Endothelial cell of umbilical vein (primary cell): ENCODE measurements at regions not wholly inside any gene's neighbourhood (a gene's known extent, or its start where the extent isn't known, plus 50 kb on each side); places are given as distances from the start of the nearest gene placed in this dataset.

Source experiments
- BruUV-seq: library from RNA; stranded (reverse); fragments of 400-500 nt; replicated peaks from 2 replicates; lab custom pipeline; 2021; lab: Mats Ljungman, UMichigan
- CTCF ChIA-PET: fragments of 300-600, 350-600 bp; sonication (Branson Sonifier 250); formaldehyde crosslinking; loops from one replicate; lab custom pipeline; 2021; ENCODE audit warnings: antibody characterized with exemption, inconsistent platforms; lab: Charles Lee
- POLR2A ChIA-PET: fragments of 300-600, 350-600 bp; sonication (Branson Sonifier 250); formaldehyde crosslinking; loops from one replicate; lab custom pipeline; 2021; ENCODE audit warnings: antibody characterized with exemption, inconsistent platforms; lab: Charles Lee
- DNase-seq: peaks from one replicate; pipeline ENCODE4 v3.0.0-alpha.2; 2011; ENCODE audit warnings: low read depth, low spot score
- FAIRE-seq: peaks from 2 replicates; lab custom pipeline; 2011; peaks lifted over from hg19 to GRCh38; lab: Jason Lieb, UNC
- H2AFZ ChIP-seq: 2 replicates; pipeline ENCODE4 v1.6.0; 2012; ENCODE audit warnings: low read depth, low read length, control low read depth, inconsistent platforms
- H3K27ac ChIP-seq: 2 replicates; pipeline ENCODE4 v1.5.1; 2011; ENCODE audit warnings: low read depth, mild to moderate bottlenecking, control low read depth, low read length, moderate library complexity; ENCODE audit not compliant: insufficient read depth
- H3K27me3 ChIP-seq, 2 experiments: 2 replicates each; pipeline versions ENCODE4 v1.6.0 to v1.6.1; 2011; ENCODE audit warnings: low read length in 2 of 2, mixed read lengths in 1 of 2; ENCODE audit not compliant: control insufficient read depth in 2 of 2, insufficient read depth in 2 of 2
- H3K36me3 ChIP-seq, 2 experiments: 2 replicates in 1 of 2; 3 replicates in 1 of 2; pipeline ENCODE4 v1.5.1; 2011; ENCODE audit warnings: low read length in 2 of 2, mild to moderate bottlenecking in 1 of 2, moderate library complexity in 1 of 2; ENCODE audit not compliant: control insufficient read depth in 2 of 2, insufficient read depth in 2 of 2; ENCODE audit errors: extremely low read depth in 1 of 2
- H3K4me1 ChIP-seq: 3 replicates; pipeline ENCODE4 v1.5.1; 2011; ENCODE audit warnings: mild to moderate bottlenecking, low read length; ENCODE audit not compliant: control insufficient read depth, insufficient read depth; ENCODE audit errors: extremely low read depth
- H3K4me2 ChIP-seq: 2 replicates; pipeline ENCODE4 v1.6.1; 2011; ENCODE audit warnings: low read length, control low read depth, mixed read lengths; ENCODE audit not compliant: insufficient read depth
- H3K4me3 ChIP-seq, 3 experiments: fragments of 200-600 bp in 1 of 3; sonication (generic), shearing (Covaris generic) in 1 of 3; replicated peaks in 1 of 3; 2 replicates each; pipeline ENCODE4 v1.5.1; 2011 to 2016; ENCODE audit warnings: control low read depth in 3 of 3, low read length in 3 of 3, mild to moderate bottlenecking in 2 of 3, inconsistent platforms in 1 of 3, low read depth in 1 of 3, moderate library complexity in 1 of 3; ENCODE audit not compliant: insufficient read depth in 1 of 3
- H3K79me2 ChIP-seq: 2 replicates; pipeline ENCODE4 v1.6.0; 2012; ENCODE audit warnings: low read length, inconsistent platforms; ENCODE audit not compliant: control insufficient read depth, insufficient read depth
- H3K9ac ChIP-seq: replicated peaks from 2 replicates; pipeline ENCODE3; 2011; ENCODE audit warnings: low read length, control low read depth; ENCODE audit not compliant: insufficient read depth; ENCODE audit errors: extremely low read depth
- H3K9me1 ChIP-seq: replicated peaks from 3 replicates; pipeline ENCODE4 v1.6.0; 2011; ENCODE audit warnings: mild to moderate bottlenecking, low read length; ENCODE audit not compliant: control insufficient read depth, insufficient read depth; ENCODE audit errors: extremely low read depth
- H3K9me3 ChIP-seq: replicated peaks from 2 replicates; pipeline ENCODE4 v1.5.1; 2012; ENCODE audit warnings: low read length, inconsistent platforms; ENCODE audit not compliant: control insufficient read depth, insufficient read depth
- H4K20me1 ChIP-seq: replicated peaks from 2 replicates; pipeline ENCODE3; 2011; ENCODE audit warnings: mild to moderate bottlenecking, low read length; ENCODE audit not compliant: control insufficient read depth, insufficient read depth; ENCODE audit errors: extremely low read depth
- EZH2 ChIP-seq: IDR thresholded peaks from 2 replicates; pipeline ENCODE4 v1.6.1; 2012; ENCODE audit warnings: borderline replicate concordance, low read depth, mild to moderate bottlenecking, moderate library complexity, low read length, inconsistent platforms; ENCODE audit not compliant: severe bottlenecking
- FOS ChIP-seq: IDR thresholded peaks from 2 replicates; pipeline ENCODE4 v1.6.1; 2011; ENCODE audit warnings: mild to moderate bottlenecking, low read length, moderate library complexity, borderline replicate concordance; ENCODE audit not compliant: insufficient read depth
- GATA2 ChIP-seq: IDR thresholded peaks from 2 replicates; pipeline ENCODE4 v1.7.0; 2011; ENCODE audit warnings: low read depth, mild to moderate bottlenecking, moderate library complexity, mixed read lengths, low read length; ENCODE audit not compliant: insufficient read length, insufficient read depth
- JUN ChIP-seq: IDR thresholded peaks from 2 replicates; pipeline ENCODE4 v1.6.1; 2011; ENCODE audit warnings: borderline replicate concordance, low read depth; ENCODE audit not compliant: insufficient read length, insufficient read depth
- MYC ChIP-seq: IDR thresholded peaks from one replicate; pipeline ENCODE4 v1.6.1; 2011; ENCODE audit warnings: mild to moderate bottlenecking, low read depth, low read length
- POLR2A ChIP-seq: IDR thresholded peaks from 2 replicates; pipeline ENCODE4 v1.6.1; 2012; ENCODE audit warnings: low read depth, mild to moderate bottlenecking, control low read depth, low read length
- POLR2AphosphoS5 ChIP-seq: IDR thresholded peaks from 2 replicates; pipeline ENCODE4 v1.6.1; 2012; ENCODE audit warnings: low read depth, mild to moderate bottlenecking, control low read depth, low read length, moderate library complexity; ENCODE audit not compliant: insufficient read depth
- dilution Hi-C: fragments of 300-500 bp; cut with MboI; formaldehyde crosslinking; loops from one replicate; pipeline ENCODE4 v1.15.0; 2019; ENCODE audit warnings: low sequenced_read_pairs; ENCODE audit not compliant: extremely low pct_ligation_motif_present
- intact Hi-C: fragments of 100-400 bp; cut with micrococcal nuclease; formaldehyde crosslinking; loops from one replicate; pipeline ENCODE4 v1.10.0; 2022
- TF ChIP-seq, protein P1 (sequence below), 2 donors: IDR thresholded peaks; 1 replicate in 1 of 2; 2 replicates in 1 of 2; pipeline ENCODE4 v1.5.1; 2011; ENCODE audit warnings: low read length in 2 of 2, mild to moderate bottlenecking in 2 of 2, moderate library complexity in 2 of 2, control low read depth in 1 of 2, inconsistent platforms in 1 of 2, low read depth in 1 of 2; ENCODE audit not compliant: insufficient read depth in 1 of 2; ENCODE audit errors: extremely low read depth in 1 of 2
- TF ChIP-seq, protein P2 (sequence below): IDR thresholded peaks from 2 replicates; pipeline ENCODE4 v1.6.1; 2011; ENCODE audit not compliant: insufficient read depth, insufficient read length

DNA sequence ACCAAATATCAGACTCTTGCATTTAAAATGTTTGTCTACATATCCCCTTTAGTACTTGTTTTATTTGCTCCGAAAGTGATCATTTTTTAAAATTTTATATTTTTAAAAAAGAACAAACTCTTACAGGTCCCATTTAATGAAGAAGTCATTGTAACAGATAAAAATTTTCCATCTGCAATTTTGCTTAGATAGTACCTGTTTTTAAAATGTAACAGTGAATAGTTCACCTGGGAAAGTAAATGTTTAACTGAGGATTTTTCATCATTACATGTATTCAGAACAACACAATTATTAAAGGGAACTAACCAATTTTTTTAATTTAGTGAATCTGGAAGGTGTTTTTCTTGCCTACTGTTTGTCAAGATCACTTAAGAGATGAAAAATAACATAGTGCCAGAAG, 1099.5 kb upstream of the PHF14 start:
- CTCF ChIA-PET, result no interaction called here
- dilution Hi-C loops, result no loop called here
- no peak for DNase-seq

DNA sequence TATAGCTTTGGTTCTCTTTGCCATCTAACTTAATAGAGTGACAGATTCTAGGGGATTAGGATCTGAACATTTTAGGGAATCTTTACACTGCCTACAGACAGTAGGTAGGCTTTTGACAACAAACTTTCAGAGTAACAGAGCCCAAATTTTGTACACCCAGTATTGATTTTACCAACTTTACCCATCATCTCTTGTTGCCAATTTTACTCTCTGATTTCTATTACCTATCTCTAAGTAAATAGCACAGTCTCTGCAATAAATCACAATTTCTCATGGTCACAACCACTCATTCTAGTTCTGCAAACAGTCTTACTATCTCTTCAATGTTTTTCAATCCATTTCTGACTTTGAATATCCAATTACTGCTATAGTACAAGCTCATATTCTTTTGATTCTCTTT, 1097.6 kb upstream of the PHF14 start:
- H3K4me3 ChIP-seq, result no peak overlapping the region
- ChIA-PET CTCF (no interaction called here), POLR2A (no interaction called here)
- H3K4me1 ChIP-seq, result no peaks in the 10 kb centered on the region
- no peak overlapping the region for H3K4me2 ChIP-seq
- H2AFZ ChIP-seq, result no peak overlapping the region
- H4K20me1 ChIP-seq, result no peaks in the 10 kb centered on the region
- H3K9me3 ChIP-seq, result no peaks in the 10 kb centered on the region
- H3K9ac ChIP-seq, result no peak overlapping the region
- no peaks in the 10 kb centered on the region for H3K9me1 ChIP-seq
- DNase-seq (no peak), FAIRE-seq (no peak)
- no peak overlapping the region for H3K27ac ChIP-seq
- TF ChIP-seq EZH2, result no peak
- TF ChIP-seq, protein P1, sequence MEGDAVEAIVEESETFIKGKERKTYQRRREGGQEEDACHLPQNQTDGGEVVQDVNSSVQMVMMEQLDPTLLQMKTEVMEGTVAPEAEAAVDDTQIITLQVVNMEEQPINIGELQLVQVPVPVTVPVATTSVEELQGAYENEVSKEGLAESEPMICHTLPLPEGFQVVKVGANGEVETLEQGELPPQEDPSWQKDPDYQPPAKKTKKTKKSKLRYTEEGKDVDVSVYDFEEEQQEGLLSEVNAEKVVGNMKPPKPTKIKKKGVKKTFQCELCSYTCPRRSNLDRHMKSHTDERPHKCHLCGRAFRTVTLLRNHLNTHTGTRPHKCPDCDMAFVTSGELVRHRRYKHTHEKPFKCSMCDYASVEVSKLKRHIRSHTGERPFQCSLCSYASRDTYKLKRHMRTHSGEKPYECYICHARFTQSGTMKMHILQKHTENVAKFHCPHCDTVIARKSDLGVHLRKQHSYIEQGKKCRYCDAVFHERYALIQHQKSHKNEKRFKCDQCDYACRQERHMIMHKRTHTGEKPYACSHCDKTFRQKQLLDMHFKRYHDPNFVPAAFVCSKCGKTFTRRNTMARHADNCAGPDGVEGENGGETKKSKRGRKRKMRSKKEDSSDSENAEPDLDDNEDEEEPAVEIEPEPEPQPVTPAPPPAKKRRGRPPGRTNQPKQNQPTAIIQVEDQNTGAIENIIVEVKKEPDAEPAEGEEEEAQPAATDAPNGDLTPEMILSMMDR (IDR thresholded peaks at IDR 0.05; ENCODE audit: extremely low read depth in 1 of 2, insufficient read depth in 1 of 2, low read depth in 1 of 2, low read length in 2 of 2), result no peak
- no peak for TF ChIP-seq GATA2
- TF ChIP-seq, protein P2, sequence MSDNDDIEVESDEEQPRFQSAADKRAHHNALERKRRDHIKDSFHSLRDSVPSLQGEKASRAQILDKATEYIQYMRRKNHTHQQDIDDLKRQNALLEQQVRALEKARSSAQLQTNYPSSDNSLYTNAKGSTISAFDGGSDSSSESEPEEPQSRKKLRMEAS, result no peak
- TF ChIP-seq FOS, result no peak
- no peak for TF ChIP-seq POLR2AphosphoS5
- TF ChIP-seq JUN, result no peak
- TF ChIP-seq MYC, result no peak
- TF ChIP-seq POLR2A, result no peak
- intact Hi-C loops (no loop called here), dilution Hi-C loops (no loop called here)
- no peaks in the 10 kb centered on the region for H3K79me2 ChIP-seq
- H3K36me3 ChIP-seq, result no peaks in the 10 kb centered on the region
- H3K27me3 ChIP-seq, result no peaks in the 10 kb centered on the region
- BruUV-seq, result no TSS peak

More for the DNA sequence above, 1099.5 kb upstream of the PHF14 start:
- Histone ChIP-seq H3K79me2 (no peaks in the 10 kb centered on the region), H3K4me3 (no peak overlapping the region), H3K9ac (no peak overlapping the region), H3K36me3 (no peaks in the 10 kb centered on the region), H2AFZ (no peak overlapping the region), H3K27ac (no peak overlapping the region), H3K4me2 (no peak overlapping the region), H3K9me3 (no peaks in the 10 kb centered on the region), H3K9me1 (no peaks in the 10 kb centered on the region), H3K4me1 (no peaks in the 10 kb centered on the region), H4K20me1 (no peaks in the 10 kb centered on the region), H3K27me3 (no peaks in the 10 kb centered on the region)
- POLR2A ChIA-PET, result no interaction called here
- TF ChIP-seq MYC (no peak), FOS (no peak), POLR2AphosphoS5 (no peak), EZH2 (no peak), POLR2A (no peak)
- TF ChIP-seq, protein P2, result no peak
- TF ChIP-seq, protein P1 (IDR thresholded peaks at IDR 0.05; ENCODE audit: extremely low read depth in 1 of 2, insufficient read depth in 1 of 2, low read depth in 1 of 2, low read length in 2 of 2), result no peak
- intact Hi-C loops, result no loop called here
- FAIRE-seq, result no peak
- BruUV-seq, result no TSS peak
